ENCODE measurements at regions not wholly inside any gene's neighbourhood (a gene's known extent, or its start where the extent isn't known, plus 50 kb on each side); places are given as distances from the start of the nearest gene placed in this dataset.

GRCh38 chr2:62296832-62297623, 101.1 kb downstream of the B3GNT2 start:
- DNase-seq (ENCODE audit: low read depth in 2 of 2), result no peak
- no peak overlapping the region for H3K4me3 ChIP-seq (replicated peaks in 1 of 2; ENCODE audit: low read depth in 2 of 2, low read length in 2 of 2)
- no peak for TF ChIP-seq CTCF (IDR thresholded peaks at IDR 0.05; ENCODE audit: low read depth, low read length)

GRCh38 chr2:62296034-62296831, 100.3 kb downstream of the B3GNT2 start:
- no peak overlapping the region for H3K4me3 ChIP-seq (replicated peaks in 1 of 2; ENCODE audit: low read depth in 2 of 2, low read length in 2 of 2)
- no peak for TF ChIP-seq CTCF (IDR thresholded peaks at IDR 0.05; ENCODE audit: low read depth, low read length)
- DNase-seq (ENCODE audit: low read depth in 2 of 2), result no peak

- DNase-seq (ENCODE audit: low read depth in 2 of 2), result peak in 1 of 2 donors; percentile 25
- TF ChIP-seq CTCF (IDR thresholded peaks at IDR 0.05; ENCODE audit: low read depth, low read length), result no peak
- H3K4me3 ChIP-seq (replicated peaks in 1 of 2; ENCODE audit: low read depth in 2 of 2, low read length in 2 of 2), result no peak overlapping the region
Observed at GRCh38 chr2:62293490-62294271, 97.8 kb downstream of the B3GNT2 start.

- H3K4me3 ChIP-seq (replicated peaks in 1 of 2; ENCODE audit: low read depth in 2 of 2, low read length in 2 of 2), result no peak overlapping the region
- no peak for DNase-seq (ENCODE audit: low read depth in 2 of 2)
- no peak for TF ChIP-seq CTCF (IDR thresholded peaks at IDR 0.05; ENCODE audit: low read depth, low read length)
Observed at GRCh38 chr2:62293151-62293489, 97.2 kb downstream of the B3GNT2 start.

GRCh38 chr2:62292190-62292589, 96.3 kb downstream of the B3GNT2 start:
- no peak overlapping the region for H3K4me3 ChIP-seq (replicated peaks in 1 of 2; ENCODE audit: low read depth in 2 of 2, low read length in 2 of 2)
- TF ChIP-seq CTCF (IDR thresholded peaks at IDR 0.05; ENCODE audit: low read depth, low read length), result no peak
- peak; percentile 34 to 47 for DNase-seq (ENCODE audit: low read depth in 2 of 2)

- H3K4me3 ChIP-seq (replicated peaks in 1 of 2; ENCODE audit: low read depth in 2 of 2, low read length in 2 of 2), result no peak overlapping the region
- no peak for DNase-seq (ENCODE audit: low read depth in 2 of 2)
- no peak for TF ChIP-seq CTCF (IDR thresholded peaks at IDR 0.05; ENCODE audit: low read depth, low read length)
Observed at GRCh38 chr2:62291517-62292137, 95.7 kb downstream of the B3GNT2 start.

Data from cardiac fibroblast (primary cell).